A204.1 (cell line): ENCODE measurements at regions not wholly inside any gene's neighbourhood (a gene's known extent, or its start where the extent isn't known, plus 50 kb on each side); places are given as distances from the start of the nearest gene placed in this dataset.

Source experiments
- FAIRE-seq: peaks from 2 replicates; lab custom pipeline; 2012; peaks lifted over from hg19 to GRCh38; lab: Jason Lieb, UNC

GRCh38 chr4:121277194-121278105 lies 103.4 kb downstream of the QRFPR start:
- FAIRE-seq = no peak

GRCh38 chr4:121273191-121273590 lies 107.6 kb downstream of the QRFPR start:
- no peak for FAIRE-seq

DNA sequence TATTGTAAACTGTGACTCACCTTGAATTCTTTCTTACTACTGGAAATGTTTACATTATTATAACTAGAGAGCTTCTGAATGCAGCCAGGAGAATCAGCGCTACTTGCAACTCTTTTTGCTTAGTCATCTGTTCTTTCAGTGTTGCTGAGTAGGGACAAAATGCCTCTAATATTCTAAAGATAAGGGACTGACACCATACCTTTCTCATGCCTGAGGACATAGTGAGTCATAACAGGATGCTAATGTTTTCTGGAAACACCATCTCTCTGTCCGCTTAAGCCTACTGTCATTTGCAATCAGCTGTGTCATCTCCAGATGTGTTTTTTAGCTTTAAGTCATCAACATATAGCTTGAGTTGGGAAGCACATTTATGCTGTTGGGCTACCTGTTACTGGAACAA lies 108.3 kb downstream of the QRFPR start:
- no peak for FAIRE-seq

DNA sequence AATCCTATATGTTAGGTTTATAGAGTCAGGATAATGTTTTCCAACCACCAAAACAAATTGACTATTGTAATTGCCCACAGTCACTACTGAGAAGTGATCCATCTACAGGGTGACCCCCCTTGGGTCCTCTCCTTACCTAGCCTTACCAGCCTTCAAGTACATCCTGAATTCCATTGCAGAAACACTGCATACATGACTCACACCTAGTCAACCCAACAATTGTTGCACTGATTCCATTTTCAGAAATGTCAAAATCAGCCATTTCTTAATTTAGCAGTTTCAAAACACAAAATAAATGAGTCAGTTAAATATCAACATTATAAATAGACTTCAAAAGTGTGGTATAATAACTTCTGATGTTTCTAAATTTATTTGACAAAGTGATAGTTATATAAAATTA lies 106.3 kb upstream of the TNIP3 start:
- peak; percentile 39 for FAIRE-seq

DNA sequence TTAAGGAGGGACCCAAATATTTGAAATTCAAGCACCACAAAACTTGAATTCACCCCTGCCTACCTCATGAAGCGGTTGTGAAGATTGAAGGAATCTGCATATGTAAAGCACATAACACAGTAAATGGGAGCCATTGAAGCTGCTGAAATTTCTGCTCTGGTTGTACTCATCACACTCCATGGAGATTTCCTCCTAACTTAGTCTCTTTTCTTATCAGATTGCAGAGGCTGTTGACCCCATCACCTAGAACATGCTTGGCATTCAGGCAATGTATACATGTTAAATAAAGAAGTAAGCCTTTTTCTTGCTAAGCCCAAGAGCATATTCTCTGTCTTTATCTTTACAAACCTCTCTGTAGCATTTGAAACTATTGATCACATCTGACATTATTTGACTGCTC lies 104.9 kb upstream of the TNIP3 start:
- no peak for FAIRE-seq

DNA sequence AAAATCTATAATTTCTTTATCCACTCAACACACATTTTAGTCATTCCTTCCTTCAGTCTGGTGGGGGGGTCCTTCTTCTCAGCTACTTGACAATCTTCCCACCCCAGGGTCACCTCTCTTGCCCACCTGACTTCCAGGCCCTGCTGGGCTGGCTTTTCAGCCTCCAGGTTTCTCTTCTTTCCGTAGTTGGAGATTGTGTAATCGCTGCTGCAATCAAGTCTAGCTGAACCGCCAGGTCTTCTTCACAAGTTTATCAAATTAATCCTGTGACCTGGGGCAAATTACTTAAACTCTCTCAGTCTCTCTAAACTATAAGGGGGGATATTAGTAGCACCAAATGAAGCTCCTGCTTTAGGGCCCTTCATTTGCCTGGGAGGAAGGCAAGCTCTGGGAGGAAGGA lies 102.9 kb upstream of the TNIP3 start:
- no peak for FAIRE-seq

DNA sequence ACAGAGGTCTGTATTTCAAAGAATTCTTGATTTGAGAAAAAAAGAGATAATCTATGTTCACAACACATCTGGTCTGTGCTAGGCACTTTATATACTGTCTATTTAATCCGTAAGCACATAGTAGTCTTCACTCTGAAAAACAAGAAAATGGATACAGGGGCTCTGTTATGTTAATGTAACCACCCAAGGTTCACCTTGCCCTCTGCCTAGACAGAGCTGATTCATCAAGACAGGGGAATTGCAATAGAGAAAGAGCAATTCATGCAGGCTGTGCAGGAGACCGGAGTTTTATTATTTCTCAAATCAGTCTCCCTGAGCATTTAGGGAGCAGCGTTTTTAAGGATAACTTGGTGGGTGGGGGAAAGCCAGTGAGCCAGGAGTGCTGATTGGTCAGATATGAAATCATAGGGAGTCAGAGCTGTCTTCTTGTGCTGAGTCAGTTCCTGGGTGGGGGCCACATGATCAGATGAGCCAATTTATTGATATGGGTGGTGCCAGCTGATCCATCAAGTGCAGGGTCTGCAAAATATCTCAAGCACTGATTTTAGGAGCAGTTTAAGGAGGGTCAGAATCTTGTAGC lies 92.9 kb upstream of the TNIP3 start:
- FAIRE-seq = no peak

- FAIRE-seq = no peak
These were observed 92.0 kb upstream of the TNIP3 start for GRCh38 chr4:121255986-121256750.

GRCh38 chr4:121253961-121254360 lies 89.8 kb upstream of the TNIP3 start:
- no peak for FAIRE-seq

DNA sequence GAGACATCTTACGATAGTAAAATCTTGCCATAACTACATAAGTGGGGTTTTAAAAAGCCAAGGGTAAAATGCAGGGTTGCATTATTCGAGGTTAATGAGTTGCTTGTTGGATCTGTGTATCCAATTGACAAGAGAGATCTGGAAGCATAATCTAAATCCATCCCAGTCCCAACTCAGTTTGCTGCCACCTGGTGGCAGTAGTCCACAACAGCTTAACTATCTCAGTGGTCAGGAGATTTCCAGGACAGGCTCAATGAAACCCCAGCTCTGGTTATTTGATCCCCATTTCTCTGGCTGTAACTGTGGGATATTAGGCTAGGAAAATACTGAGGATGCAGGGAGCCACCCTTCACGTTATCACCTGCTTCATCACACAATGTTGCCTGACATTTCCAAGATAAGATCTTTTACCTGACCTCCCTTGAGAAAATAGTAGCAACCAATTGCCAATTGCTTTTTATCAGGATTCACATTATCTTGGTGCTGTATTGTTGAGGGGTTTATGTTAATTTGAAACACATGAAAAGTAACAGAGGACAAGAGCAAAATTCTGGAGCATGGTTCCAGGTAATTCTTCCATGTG lies 88.2 kb upstream of the TNIP3 start:
- FAIRE-seq = peak; percentile 73

- FAIRE-seq = no peak
These were observed 84.6 kb upstream of the TNIP3 start for GRCh38 chr4:121248747-121249146.

- FAIRE-seq = no peak
These were observed 82.6 kb upstream of the TNIP3 start for GRCh38 chr4:121246698-121247097.

- no peak for FAIRE-seq
These were observed 79.4 kb upstream of the TNIP3 start for GRCh38 chr4:121243485-121243884.

DNA sequence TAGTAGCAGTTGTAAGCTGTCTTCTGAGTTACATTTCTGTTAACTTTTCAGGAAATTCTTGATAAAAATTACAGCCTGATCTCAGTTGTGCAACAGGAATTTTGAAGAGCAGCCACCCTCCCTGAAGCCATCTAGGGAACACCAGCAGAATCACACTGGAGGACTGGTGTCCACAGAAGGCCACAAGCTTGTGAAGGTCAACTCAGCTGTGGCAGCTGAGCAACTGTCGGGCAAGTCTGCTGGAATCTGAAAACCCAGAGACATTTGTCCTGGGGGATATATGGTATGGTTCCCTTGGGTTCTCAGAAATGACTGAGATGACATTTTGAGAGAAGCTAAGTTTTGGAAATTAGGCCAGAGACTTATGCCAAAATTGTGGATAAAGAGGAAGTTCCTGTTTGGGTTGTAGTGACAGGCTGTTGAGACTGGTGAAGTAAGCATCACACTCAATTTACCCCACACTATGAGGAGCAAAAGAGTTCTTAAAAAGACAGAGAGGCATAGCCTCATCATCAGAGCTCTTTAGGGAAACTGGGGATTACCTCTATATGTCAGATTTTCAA lies 78.1 kb upstream of the TNIP3 start:
- FAIRE-seq = no peak

DNA sequence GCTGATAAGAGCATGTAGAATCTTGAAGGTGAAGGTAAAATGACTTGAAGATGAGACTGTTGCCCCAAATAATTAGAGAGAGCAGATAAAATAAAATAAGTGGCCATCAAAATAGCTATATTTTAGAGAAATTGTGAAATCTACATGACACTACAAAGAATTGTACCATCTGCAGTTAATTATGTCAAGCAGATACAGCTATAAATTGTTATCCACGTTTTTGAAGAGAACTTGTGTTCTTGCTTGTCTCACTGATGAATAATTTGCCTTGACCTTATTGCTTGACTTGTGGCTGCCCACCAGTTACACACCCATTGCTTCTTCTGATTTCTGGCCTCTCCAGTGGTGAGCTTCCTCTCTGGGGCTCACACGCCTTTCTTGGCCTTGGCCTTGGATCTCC lies 75.8 kb upstream of the TNIP3 start:
- FAIRE-seq = no peak

DNA sequence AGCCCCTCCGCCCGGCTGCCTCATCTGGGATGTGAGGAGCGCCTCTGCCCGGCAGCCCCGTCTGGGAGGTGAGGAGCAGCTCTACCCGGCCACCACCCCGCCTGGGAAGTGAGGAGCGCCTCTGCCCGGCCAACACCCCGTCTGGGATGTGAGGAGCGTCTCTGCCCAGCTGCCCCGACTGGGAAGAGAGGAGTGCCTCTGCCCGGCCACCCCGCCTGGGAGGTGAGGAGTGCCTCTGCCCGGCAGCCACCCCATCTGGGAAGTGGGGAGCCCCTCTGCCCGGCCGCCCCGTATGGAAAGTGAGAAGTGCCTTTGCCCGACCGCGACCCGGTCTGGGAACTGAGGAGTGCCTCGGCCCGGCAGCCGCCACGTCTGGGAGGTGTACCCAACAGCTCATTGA lies 74.3 kb upstream of the TNIP3 start:
- FAIRE-seq = no peak

DNA sequence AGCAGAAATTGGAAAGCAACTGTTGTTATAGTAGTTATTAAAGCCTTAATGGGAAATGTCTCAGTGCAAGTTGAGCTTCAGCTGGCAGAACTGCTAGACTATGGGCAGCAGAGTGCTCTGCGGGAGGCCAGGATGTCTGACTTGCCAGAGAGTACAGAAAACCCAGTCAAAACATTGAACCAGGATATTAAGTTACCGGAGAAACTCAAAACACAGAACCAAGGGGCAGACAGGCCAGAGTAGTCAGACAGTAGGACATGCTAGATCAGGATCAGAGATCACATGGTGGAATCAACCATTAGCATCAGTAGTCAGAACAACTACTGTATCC lies 72.9 kb upstream of the TNIP3 start:
- no peak for FAIRE-seq

GRCh38 chr4:121236353-121237068 lies 72.4 kb upstream of the TNIP3 start:
- FAIRE-seq = no peak

- FAIRE-seq = no peak
These were observed 69.9 kb upstream of the TNIP3 start for GRCh38 chr4:121233982-121234381.

DNA sequence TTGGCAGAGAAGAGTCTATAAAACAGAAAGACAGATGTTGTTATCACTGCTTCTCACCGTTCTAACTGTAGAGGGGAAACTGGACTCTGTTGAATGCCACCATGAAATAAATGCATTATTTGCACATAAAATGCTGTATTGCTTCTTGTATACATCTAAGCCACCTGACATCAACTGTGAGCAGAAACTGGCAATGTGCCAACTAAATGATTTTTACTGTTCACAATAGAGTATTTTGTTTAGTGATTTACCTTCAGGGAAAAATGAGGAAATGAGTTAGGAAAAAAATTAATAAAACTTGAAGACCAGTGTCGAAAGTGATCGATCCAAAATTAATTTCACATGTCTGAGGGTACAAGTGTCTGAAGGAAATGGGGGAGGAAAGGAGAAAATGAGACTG lies 65.9 kb upstream of the TNIP3 start:
- FAIRE-seq = no peak

GRCh38 chr4:121228848-121229247 lies 64.7 kb upstream of the TNIP3 start:
- no peak for FAIRE-seq

- FAIRE-seq = no peak
These were observed 63.2 kb upstream of the TNIP3 start for GRCh38 chr4:121227341-121227792.
